ENCODE measurements at regions not wholly inside any gene's neighbourhood (a gene's known extent, or its start where the extent isn't known, plus 50 kb on each side); places are given as distances from the start of the nearest gene placed in this dataset.
"Not testable (repeated sequence)": the region's sequence is repeated elsewhere in the genome, so short reads cannot be mapped to it uniquely, and the experiment has no call there.

DNA sequence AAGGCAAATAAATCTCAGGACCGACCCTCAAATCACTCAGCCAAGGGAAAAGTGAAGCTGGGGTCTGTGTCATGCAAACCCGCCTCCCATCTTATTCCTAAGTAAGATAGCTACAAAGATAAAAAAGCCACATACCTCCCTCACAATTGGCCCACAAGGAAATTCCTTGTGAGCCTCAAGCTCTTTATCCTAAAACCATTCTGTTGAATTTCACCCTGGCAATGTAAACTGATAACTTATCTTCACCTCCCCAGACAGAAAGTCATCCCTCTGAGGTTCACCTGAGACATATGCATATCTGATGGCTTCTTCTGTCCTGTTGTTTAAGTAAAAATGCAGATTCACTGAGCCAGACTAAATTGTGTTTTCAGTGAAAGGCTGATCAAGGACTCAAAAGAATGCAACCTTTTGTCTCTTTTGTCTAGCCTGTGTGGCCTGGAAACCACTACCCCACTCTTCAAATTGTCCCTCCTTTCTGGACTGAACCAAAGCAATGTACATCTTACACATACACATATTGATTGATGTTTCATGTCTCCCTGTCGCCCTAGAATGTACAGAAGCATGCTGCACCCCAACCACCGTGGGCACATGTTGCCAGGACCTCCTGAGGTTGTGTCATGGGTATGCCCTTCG, 91.3 kb downstream of the MFAP3L start:
- DNase-seq (ENCODE audit: low read depth, low spot score), result no peak

DNA sequence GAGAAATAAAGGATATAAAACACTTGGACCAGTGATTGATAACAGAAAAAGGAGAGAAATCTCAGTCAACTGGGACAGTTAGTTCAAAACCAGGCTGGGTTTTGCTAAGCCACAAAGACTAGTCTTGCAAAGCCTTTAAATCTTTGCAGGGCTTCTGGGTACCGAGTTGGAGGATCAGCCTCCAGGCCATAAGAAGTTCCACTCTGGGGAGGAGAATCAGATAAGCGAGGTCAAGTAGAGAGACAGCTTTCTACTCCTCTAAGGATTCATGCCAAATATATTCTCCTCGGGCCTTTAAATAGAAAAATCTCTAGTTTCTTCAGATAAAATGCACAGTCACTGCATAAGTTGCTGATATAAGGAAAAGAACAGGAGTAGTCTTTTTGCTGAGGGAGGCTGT, 92.7 kb downstream of the MFAP3L start:
- no peak for DNase-seq (ENCODE audit: low read depth, low spot score)

DNA sequence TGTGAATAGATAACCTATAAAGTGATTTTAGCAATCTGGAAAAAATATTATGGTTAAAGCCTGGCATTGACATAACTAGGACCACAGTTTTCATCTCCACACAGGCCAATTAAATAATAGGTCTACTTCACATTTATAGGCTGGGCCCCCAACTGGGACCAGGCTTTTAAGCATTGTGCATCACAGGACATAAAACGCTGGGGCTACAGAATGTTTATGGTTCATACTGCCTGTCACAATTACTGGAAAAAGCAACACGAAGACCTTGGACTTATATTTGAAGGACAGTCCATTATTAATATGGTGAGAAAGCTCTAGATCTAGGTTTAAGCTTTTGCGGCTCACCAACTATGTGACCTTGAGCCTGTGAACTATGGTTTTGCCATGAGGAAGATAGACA, 94.2 kb downstream of the MFAP3L start:
- no peak for DNase-seq (ENCODE audit: low read depth, low spot score)

DNA sequence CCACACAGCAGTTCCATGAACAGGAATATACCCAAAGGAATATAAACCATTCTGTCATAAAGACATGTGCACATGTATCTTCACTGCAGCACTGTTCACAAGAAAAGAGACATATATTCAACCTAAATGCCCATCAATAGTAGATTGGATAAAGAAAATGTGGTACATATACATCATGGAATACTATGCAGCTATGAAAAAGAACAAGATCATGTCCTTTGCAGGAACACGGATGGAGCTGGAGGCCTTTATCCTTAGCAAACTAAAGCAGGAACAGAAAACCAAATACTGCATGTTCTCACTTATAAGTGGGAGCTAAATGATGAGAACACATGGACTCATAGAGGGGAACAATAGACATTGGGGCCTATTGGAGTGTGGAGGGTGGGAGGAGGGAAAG, 95.4 kb downstream of the MFAP3L start:
- not testable (repeated sequence) for DNase-seq (ENCODE audit: low read depth, low spot score)

DNA sequence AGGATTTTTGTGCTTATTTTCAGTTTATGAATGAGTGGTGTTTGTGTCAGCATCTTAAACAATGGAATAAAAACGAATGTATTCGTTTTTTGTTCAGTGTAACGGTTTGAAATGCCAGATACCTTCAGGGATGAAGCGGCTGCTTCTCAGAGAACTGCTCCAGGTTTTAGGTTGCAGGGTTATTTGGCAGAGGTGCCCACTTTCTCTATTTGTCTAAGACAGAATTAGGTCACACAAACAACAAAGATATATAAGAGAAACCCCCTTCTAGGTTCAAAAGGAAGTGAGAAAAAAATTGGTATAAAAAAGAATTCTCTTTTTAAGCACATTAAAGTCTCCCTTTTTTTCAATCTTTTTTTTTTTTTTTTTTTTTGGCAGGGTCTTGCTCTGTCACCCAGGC, 98.9 kb downstream of the MFAP3L start:
- no peak for DNase-seq (ENCODE audit: low read depth, low spot score)

DNA sequence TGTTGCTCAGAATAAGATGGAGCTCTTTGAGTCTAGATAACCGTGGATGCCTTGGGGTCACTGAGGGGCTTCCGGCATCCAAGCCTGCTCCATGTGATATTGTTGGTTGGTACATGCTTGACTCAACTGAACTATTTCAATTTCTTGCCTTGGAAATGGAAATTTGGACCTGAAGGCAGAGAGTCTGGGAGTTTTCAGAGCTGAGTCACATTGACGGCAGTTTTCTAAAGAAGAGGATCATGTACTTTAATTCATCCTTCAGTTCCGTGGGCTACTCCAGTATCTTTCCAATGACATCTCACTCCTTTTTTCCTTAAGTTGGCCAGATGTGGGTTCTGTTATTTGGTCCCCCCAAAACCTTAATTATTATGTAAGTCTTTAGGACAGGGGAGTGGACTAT, 100.5 kb downstream of the MFAP3L start:
- no peak for DNase-seq (ENCODE audit: low read depth, low spot score)

DNA sequence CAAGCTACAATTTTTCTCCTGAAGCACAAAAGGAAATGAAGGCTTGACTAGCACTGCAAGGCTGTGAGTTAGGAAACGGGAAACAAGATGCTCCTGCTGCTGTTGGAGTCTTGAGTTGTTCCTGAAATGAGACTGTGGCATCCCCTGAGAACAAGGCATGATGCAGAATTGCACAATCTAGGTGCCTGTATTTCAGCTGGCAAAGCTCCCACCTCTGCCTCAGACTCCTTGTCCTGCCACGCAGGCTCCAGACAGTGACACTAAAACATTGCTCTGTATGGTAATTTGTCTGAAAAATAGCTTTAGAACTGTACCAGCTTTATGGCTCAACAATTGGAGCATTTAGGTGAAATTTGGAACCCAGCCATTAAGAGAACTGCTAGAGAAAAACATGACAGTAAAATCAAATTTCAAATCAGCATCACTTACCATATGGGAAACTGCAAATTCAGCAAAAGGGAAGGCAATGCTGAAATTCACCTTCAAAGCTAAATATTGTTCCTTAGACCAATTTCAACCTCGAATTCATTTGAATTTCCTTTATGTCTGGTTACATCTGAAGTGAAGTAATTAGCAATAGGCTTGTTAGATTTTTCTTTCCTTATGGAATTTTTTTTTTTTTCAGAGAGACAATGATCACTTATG, 103.4 kb downstream of the MFAP3L start:
- DNase-seq (ENCODE audit: low read depth, low spot score), result no peak

DNA sequence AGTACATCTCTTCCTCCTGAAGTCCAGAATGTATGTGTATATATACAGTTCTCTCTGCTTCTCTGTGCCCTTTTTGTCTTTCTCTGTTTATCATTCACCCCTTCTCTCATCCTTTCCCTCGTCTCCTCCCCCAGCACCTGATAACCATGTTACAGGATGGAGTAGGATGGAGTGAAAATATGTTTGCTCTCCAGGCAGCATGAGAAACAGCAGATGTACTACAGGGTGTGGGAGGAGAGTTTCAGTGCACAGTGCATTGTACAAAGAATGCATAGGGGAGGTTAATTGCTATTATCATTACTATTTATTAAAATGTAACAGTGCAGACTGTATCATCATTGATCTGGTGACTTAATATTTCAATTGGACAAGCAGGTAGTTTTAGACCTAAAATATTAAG, 104.5 kb downstream of the MFAP3L start:
- no peak for DNase-seq (ENCODE audit: low read depth, low spot score)

DNA sequence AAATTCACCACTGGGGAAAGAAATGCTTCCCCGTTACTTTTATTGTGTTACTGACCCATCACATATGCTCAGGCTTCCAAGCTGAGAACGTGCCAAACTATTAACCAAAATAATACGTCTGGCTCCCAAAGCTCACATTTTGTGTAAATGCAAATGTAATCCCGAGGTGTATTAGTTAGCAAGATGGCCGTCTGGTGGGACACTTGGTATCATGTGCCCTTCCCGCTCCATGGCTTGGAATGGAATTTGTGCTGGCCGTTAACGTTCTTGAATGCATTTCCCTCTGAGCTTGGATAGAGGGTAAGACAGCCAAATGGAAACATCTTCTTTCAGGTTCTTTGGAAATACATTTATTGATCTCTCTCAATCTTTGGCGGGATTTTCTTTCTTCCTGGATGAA, 105.0 kb downstream of the MFAP3L start:
- no peak for DNase-seq (ENCODE audit: low read depth, low spot score)

DNA sequence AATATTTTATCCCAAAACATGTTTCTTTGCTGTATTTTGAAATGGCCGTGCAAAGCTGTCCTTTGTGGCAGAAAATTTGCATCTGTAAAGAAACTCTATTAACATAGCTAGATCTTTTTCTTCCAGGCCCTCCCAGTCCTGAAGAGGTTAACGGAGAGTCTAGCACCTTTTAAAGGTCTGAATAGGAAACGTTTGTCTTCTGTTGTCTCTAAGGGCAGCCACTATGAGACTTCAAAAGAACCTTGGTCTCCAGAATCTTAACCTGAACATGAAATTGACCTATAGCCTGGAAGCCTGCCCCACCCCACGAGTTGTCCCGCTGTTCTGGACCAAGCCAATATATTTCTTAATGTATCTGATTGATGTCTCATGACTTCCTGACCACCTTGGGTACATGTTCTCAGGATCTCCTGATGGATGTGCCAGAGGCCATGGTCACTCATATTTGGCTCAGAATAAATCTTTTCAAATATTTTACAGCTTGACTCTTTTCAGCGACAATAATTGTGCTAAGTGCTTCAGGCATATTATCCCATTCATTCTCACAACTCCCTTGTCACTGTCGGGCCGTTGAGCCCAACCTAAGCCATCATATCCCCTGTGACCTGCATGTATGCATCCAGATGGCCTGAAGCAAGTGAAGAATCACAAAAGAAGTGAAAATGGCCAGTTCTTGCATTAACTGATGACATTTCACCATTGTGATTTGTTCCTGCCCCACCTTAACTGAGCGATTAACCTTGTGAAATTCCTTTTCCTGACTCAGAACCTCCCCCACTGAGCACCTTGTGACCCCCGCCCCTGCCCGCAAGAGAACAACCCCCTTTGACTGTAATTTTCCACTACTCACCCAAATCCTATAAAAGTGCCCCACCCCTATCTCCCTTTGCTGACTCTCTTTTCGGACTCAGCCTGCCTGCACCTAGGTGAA, 106.7 kb downstream of the MFAP3L start:
- not testable (repeated sequence) for DNase-seq (ENCODE audit: low read depth, low spot score)

DNA sequence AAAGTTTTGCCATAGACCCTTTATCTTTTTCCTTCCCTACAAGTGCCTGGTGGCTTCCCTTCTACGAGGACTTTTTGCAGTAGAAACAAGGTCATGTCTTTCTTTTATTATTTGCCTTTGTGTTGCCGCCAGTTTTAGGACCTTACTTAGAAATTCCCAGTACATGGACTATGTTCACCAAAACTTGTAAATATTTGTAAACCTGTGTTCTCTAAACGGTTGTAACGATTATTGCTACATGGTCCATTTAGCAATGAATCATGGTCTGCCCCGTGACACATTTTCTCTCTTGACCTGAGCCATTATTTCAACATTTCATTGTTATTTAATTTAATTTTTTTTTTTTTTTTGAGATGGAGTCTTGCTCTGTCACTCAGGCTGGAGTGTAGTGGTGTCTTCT, 110.7 kb downstream of the MFAP3L start:
- DNase-seq (ENCODE audit: low read depth, low spot score), result no peak

DNA sequence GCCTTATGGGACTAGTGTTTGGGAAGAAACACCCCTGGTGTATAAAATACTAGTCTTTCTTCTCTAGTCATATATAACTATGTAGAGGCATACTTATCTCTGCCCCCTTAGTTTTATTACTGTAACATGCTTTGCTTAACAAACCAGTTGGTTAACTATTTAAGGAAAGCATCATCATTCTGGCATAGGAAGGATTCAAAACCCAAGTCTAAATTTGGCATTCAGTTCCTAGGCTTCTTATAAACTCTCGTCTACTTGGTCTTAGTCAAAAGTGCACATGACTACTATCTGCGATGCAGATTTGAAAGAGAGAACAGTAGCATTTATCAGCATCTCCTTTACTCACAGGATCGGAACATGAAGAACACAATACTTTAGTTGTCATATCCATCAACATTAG, 111.3 kb downstream of the MFAP3L start:
- no peak for DNase-seq (ENCODE audit: low read depth, low spot score)

DNA sequence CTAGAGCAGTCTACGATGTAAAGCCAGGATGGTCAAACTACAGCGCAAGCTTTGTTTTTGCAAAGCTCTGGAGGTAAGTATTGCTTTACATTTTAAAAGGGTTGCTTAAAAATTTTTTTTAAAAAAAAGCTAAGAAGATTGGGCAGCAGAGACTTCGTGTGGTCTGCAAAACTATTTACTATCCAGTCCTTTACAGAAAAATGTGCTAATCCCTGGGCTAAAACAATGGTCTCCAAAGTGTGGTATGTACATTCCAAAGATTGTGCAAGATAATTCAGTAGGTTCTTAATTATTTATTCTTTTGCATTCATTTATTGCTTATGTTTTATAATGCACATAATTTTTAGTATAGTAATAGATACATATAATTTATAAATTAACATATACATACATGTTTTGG, 113.2 kb downstream of the MFAP3L start:
- no peak for DNase-seq (ENCODE audit: low read depth, low spot score)

DNA sequence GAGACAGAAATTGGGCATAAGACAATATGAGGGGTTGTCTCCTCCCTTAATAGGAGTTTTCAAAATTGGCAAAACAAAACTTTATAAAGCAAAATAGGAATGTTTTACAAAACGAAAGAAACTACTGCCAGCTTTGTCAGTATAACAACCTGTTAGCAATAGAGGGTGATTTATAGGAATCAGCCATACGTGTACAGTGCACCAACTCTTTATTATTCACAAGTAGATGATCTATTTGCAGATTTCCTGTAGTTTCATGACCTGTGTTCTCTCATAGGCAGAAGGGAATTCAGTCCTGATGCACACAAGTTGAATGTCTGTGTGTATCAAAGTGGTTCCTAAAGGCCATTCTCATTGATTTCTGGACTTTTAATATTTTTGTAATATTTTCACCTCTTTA, 116.3 kb downstream of the MFAP3L start:
- no peak for DNase-seq (ENCODE audit: low read depth, low spot score)

DNA sequence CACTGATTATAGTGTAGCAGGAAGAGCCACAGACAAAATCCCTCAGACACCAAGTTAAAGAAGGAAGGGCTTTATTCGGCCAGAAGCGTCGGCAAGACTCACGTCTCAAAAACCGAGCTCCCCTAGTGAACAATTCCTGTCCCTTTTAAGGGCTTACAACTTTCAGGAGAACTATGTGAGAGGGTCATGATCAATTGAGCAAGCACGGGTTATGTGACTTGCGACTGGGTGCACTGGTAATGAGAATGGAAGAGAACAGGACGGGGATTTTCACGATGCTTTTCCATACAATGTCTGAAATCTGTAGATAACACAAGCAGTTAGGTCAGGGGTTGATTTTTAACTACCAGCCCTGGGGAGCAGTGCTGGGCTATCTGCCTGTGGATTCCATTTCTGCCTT, 116.7 kb downstream of the MFAP3L start:
- DNase-seq (ENCODE audit: low read depth, low spot score), result no peak

DNA sequence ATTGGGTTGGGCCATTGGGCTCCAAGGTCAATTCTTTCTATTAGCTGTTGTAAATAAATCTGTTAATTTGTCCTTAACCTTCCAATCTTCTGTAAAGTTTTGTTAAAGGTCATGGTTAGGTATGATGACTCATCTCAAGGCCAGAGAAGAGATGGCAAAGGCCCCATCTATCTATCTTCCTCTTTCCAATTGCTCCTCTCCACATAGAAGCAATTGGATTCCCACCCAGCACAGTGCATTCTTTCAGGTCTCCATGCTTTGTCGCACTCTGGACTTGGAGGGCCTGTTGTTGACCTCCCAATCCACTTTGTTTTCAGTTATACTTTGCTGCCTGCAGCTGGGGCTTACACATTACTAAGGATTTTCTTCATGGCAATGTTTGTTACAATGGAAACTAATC, 118.5 kb downstream of the MFAP3L start:
- no peak for DNase-seq (ENCODE audit: low read depth, low spot score)

DNA sequence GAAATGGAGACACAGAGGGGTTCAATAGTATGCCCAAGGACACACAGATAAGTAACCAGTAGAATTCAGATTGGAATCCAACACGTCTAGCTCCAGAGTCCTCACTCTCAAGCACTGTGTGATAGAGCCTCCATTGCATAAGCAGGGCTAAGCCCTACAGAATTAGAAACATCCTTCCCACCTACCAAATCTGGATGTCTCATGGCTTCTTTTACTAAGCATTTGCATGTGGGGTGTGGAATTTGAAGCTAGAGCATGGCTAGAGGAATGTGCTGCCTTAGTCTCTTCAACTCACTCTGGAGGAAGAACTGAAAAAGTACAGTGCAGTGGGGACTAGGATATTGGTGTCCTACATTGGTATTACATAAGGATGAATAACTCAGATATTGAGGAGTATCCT, 119.4 kb downstream of the MFAP3L start:
- no peak for DNase-seq (ENCODE audit: low read depth, low spot score)

DNA sequence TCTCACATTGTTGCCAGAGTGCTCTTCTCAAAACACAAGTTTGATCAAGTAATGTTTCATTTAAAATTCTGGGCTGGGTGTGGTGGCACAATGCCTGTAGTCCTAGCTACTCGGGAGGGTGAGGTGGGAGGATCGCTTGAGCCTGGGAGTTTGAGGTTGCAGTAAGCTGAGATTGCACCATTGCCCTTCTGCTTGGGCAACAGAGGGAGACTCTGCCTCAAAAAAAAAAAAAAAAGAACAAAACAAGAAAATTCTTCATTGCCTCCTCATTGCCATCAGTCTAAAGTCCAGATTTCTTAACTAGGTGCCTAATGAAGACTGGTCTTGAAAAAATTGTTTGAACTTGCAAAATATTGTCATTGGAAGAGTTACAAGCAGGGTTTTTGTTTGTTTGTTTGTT, 120.1 kb downstream of the MFAP3L start:
- no peak for DNase-seq (ENCODE audit: low read depth, low spot score)

DNA sequence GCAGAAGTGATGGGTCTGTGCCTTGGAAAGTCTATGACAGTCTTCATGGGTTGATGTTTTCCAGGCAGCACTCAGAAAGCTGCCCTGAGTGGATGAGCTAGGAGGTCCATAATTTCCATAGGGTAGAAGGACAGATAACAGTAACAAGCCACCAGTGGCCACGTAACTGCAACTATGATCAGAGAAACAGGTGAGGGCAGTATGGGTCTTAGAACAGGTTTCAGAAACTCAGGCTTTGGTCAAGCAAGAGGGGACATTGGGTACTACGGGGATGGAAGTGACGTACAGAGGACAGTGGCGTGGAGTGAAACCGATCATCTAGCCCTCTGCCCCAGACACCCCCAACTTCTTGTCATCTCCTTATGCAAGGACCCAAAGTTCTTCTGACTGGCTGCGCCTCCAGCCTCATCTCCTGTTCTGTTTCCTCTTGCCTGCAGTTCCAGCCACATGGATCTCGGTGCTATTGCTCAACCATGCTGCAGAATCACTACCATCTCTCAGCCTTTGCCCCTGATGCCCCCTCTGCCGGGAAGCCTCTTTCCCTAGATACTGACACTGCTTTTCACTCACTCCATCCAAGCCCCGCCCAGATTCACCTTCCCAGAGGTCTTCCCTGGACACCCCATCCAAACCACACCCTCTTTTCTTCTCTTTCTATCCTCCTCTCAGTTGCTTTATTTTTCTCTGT, 123.4 kb downstream of the MFAP3L start:
- no peak for DNase-seq (ENCODE audit: low read depth, low spot score)

DNA sequence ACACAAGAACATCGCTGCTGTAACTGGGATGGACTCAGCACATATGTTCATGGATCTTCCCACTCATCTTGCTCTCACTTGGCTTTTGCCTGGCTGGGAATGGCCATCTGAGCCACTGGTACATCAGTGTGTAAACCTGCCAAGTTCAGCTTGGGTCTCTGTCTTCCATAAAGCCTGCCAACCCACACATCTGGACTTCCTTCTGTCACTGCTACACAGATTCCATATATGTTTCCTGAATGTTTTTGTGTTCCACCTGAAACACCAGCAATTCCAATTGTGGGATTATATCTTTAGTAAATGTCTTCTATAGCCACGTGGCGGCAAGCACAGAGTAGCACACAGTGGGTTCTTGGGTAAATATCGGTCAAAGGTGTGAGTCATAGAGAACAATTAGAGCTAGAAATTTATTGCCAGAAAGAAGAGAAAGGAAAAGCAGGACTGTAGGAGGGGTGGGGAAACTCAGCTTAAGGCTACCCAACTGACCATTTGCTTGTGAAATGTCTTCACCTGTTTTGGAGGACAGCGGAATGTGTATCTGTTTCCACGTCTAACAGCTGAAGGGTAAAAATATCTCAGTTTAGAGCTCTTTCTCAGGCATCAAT, 125.9 kb downstream of the MFAP3L start:
- DNase-seq (ENCODE audit: low read depth, low spot score), result no peak

DNA sequence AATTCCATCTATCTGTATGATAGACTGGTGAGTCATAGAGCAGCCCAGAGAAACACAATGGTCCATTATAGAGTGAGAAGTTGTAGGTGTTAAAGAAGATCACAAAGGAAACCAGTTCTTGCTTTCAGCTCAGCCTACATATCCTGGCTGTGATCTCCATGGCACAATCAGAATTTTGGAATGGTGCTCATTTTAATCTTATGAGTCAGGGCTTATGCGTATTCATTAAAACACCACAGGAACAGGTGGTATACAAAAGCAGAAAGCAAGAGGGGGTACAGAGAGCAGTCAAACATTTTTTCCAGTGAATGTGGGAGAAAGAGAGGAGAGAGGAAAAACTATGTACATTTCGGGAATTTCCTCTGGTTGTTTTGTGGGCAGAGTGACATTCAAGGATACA, 126.9 kb downstream of the MFAP3L start:
- DNase-seq (ENCODE audit: low read depth, low spot score), result no peak

DNA sequence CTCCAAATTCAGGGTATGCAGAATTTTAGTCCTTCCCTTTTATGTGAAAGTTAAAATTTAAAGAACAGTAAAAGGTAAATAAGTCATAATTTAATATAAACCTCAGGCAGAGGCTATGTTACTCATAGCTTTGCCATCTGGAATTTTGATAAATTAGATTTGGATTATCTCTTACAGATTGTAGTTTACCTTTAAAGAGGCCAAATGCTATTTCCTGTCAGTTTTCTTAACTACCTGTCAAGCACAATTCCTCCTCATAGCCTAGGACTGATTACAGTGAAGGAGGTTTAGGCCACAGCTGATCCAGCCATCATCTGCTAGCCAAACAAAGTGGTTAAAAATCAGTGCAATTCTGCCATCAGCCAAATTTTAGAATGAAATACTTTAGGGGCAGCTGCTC, 128.1 kb downstream of the MFAP3L start:
- DNase-seq (ENCODE audit: low read depth, low spot score), result no peak

Data from iPS DF 19.7 (cell line).